ENCODE measurements at regions not wholly inside any gene's neighbourhood (a gene's known extent, or its start where the extent isn't known, plus 50 kb on each side); places are given as distances from the start of the nearest gene placed in this dataset.

DNA sequence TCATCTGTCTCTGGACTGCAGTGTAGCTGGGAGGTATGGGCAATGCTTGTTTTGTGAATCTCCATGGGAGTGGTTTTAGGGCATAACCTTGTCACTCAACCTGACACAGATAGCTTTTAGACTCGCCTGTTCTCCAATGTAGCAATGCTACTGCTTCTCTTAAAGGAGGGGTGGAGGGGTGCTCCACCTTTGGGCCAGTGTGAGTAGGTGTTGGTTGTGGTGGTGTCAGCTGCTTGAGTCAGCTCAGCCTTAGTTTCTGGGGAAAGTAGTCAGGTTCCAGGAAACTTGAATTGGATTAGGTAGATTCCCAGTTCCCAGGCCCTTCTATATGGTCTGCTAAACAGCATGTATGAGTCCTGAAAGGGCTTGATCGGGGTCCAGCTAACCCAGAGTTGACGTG, 91.1 kb upstream of the PLPPR1 start:
- TF ChIP-seq POLR2AphosphoS5 (IDR thresholded peaks at IDR 0.05; ENCODE audit: low read depth, low read length) (no peak), REST (IDR thresholded peaks at IDR 0.05; ENCODE audit: insufficient read depth in 1 of 2, low read depth in 2 of 2, low read length in 2 of 2) (no peak), TAF1 (IDR thresholded peaks at IDR 0.05; ENCODE audit: borderline replicate concordance, insufficient read depth, low read length) (no peak), FOXP2 (optimal IDR thresholded peaks at IDR 0.05; ENCODE audit: borderline replicate concordance, extremely low read depth, extremely low read length, insufficient read depth) (no peak), SIN3A (IDR thresholded peaks at IDR 0.05; ENCODE audit: borderline replicate concordance, insufficient read depth, low read length) (no peak)

DNA sequence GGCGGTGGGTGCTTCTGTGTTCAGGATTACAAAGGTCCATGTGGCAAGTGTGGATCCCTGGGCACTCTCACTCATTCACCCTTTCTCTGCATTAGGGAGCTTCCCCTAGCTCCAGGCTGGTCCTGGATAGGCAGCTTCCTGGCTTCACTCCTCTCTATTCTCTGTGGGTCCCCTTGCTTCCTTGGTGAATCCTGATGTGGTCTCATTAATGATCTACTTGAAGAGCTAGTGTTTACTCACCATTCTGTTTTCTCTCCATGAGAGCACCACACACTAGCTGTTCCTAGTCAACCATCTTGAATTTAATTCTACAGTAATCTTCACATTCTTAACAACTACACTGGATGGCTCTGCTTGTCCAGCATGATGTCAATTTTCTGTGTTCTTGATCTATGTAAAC, 90.0 kb upstream of the PLPPR1 start:
- TF ChIP-seq SIN3A (IDR thresholded peaks at IDR 0.05; ENCODE audit: borderline replicate concordance, insufficient read depth, low read length) (no peak), TAF1 (IDR thresholded peaks at IDR 0.05; ENCODE audit: borderline replicate concordance, insufficient read depth, low read length) (no peak), FOXP2 (optimal IDR thresholded peaks at IDR 0.05; ENCODE audit: borderline replicate concordance, extremely low read depth, extremely low read length, insufficient read depth) (no peak), REST (IDR thresholded peaks at IDR 0.05; ENCODE audit: insufficient read depth in 1 of 2, low read depth in 2 of 2, low read length in 2 of 2) (no peak), POLR2AphosphoS5 (IDR thresholded peaks at IDR 0.05; ENCODE audit: low read depth, low read length) (no peak)

DNA sequence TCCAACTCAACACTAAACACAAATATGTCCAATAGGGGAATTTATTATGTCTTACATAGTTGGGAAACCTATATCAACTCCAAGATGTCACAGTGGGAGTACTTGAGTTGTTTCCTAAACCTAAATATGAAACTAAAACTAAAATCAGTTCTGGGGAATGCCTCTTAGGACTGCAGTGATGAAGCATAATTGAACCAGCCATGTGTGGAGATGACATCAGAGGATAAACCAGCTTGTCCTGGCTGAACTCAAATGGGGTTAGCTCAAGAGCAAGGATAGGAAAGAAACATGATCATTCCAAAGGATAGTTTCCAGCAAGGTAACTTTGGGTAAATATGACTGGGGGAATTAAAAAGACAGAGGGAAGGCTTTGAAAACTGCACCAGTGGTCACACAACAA, 88.9 kb upstream of the PLPPR1 start:
- TF ChIP-seq REST (IDR thresholded peaks at IDR 0.05; ENCODE audit: insufficient read depth in 1 of 2, low read depth in 2 of 2, low read length in 2 of 2): no peak
- no peak for TF ChIP-seq POLR2AphosphoS5 (IDR thresholded peaks at IDR 0.05; ENCODE audit: low read depth, low read length)
- no peak for TF ChIP-seq TAF1 (IDR thresholded peaks at IDR 0.05; ENCODE audit: borderline replicate concordance, insufficient read depth, low read length)
- no peak for TF ChIP-seq FOXP2 (optimal IDR thresholded peaks at IDR 0.05; ENCODE audit: borderline replicate concordance, extremely low read depth, extremely low read length, insufficient read depth)
- no peak for TF ChIP-seq SIN3A (IDR thresholded peaks at IDR 0.05; ENCODE audit: borderline replicate concordance, insufficient read depth, low read length)

- TF ChIP-seq POLR2AphosphoS5 (IDR thresholded peaks at IDR 0.05; ENCODE audit: low read depth, low read length) (no peak), SIN3A (IDR thresholded peaks at IDR 0.05; ENCODE audit: borderline replicate concordance, insufficient read depth, low read length) (no peak), TAF1 (IDR thresholded peaks at IDR 0.05; ENCODE audit: borderline replicate concordance, insufficient read depth, low read length) (no peak), FOXP2 (optimal IDR thresholded peaks at IDR 0.05; ENCODE audit: borderline replicate concordance, extremely low read depth, extremely low read length, insufficient read depth) (no peak), REST (IDR thresholded peaks at IDR 0.05; ENCODE audit: insufficient read depth in 1 of 2, low read depth in 2 of 2, low read length in 2 of 2) (no peak)
Observed at GRCh38 chr9:100959226-100959625, 69.3 kb upstream of the PLPPR1 start.
